Kidney epithelial cell (primary cell): ENCODE measurements at regions not wholly inside any gene's neighbourhood (a gene's known extent, or its start where the extent isn't known, plus 50 kb on each side); places are given as distances from the start of the nearest gene placed in this dataset.

ENCODE experiments used
- DNase-seq: peaks from one replicate; pipeline ENCODE4 v3.0.0-alpha.2; 2010; ENCODE audit warnings: low read depth
- H3K27me3 ChIP-seq: 2 replicates; pipeline ENCODE4 v1.6.0; 2011; ENCODE audit warnings: low read length; ENCODE audit not compliant: control insufficient read depth, insufficient read depth
- H3K36me3 ChIP-seq: 2 replicates; pipeline ENCODE4 v1.5.1; 2011; ENCODE audit warnings: low read length; ENCODE audit not compliant: control insufficient read depth, insufficient read depth
- H3K4me3 ChIP-seq: 2 replicates; pipeline ENCODE4 v1.5.1; 2011; ENCODE audit warnings: low read depth, mild to moderate bottlenecking, control low read depth, low read length
- CTCF ChIP-seq: IDR thresholded peaks from 2 replicates; pipeline ENCODE4 v1.5.1; 2011; ENCODE audit warnings: mild to moderate bottlenecking, moderate library complexity, low read length, control low read depth, inconsistent platforms; ENCODE audit not compliant: insufficient read depth, poor library complexity, severe bottlenecking

GRCh38 chr4:133866328-133866699, 335.3 kb downstream of the PABPC4L start:
- no peak overlapping the region for H3K4me3 ChIP-seq
- no peak for TF ChIP-seq CTCF
- H3K27me3 ChIP-seq: no peaks in the 10 kb centered on the region
- H3K36me3 ChIP-seq: no peaks in the 10 kb centered on the region
- peak; percentile 43 for DNase-seq

- no peaks in the 10 kb centered on the region for H3K27me3 ChIP-seq
- no peaks in the 10 kb centered on the region for H3K36me3 ChIP-seq
- H3K4me3 ChIP-seq: no peak overlapping the region
- no peak for TF ChIP-seq CTCF
- DNase-seq: peak; percentile 96
Observed at GRCh38 chr4:133865612-133866327, 335.8 kb downstream of the PABPC4L start.

GRCh38 chr4:133863153-133863552, 338.4 kb downstream of the PABPC4L start:
- Histone ChIP-seq H3K36me3 (no peaks in the 10 kb centered on the region), H3K4me3 (no peak overlapping the region), H3K27me3 (no peaks in the 10 kb centered on the region)
- no peak for TF ChIP-seq CTCF
- DNase-seq: no peak

GRCh38 chr4:133856731-133857355, 344.7 kb downstream of the PABPC4L start:
- H3K27me3 ChIP-seq: no peaks in the 10 kb centered on the region
- no peak for TF ChIP-seq CTCF
- no peaks in the 10 kb centered on the region for H3K36me3 ChIP-seq
- H3K4me3 ChIP-seq: no peak overlapping the region
- no peak for DNase-seq

GRCh38 chr4:133855001-133855400, 346.6 kb downstream of the PABPC4L start:
- H3K27me3 ChIP-seq: no peaks in the 10 kb centered on the region
- H3K36me3 ChIP-seq: no peaks in the 10 kb centered on the region
- no peak for DNase-seq
- no peak overlapping the region for H3K4me3 ChIP-seq
- TF ChIP-seq CTCF: no peak

GRCh38 chr4:133839326-133839725, 362.3 kb downstream of the PABPC4L start:
- TF ChIP-seq CTCF: no peak
- DNase-seq: no peak
- H3K36me3 ChIP-seq: no peaks in the 10 kb centered on the region
- H3K27me3 ChIP-seq: no peaks in the 10 kb centered on the region
- H3K4me3 ChIP-seq: no peak overlapping the region
